Stomach smooth muscle (tissue), 2 donors: ENCODE measurements at regions not wholly inside any gene's neighbourhood (a gene's known extent, or its start where the extent isn't known, plus 50 kb on each side); places are given as distances from the start of the nearest gene placed in this dataset.

Experiments used
- H3K27ac ChIP-seq: one replicate; pipeline ENCODE4 v1.7.0; 2013; ENCODE audit warnings: mild to moderate bottlenecking, low read length, inconsistent platforms
- H3K27me3 ChIP-seq, 2 donors: one replicate each; pipeline ENCODE4 v1.7.0; 2013; ENCODE audit warnings: low read length in 2 of 2; ENCODE audit not compliant: insufficient read depth in 2 of 2, control insufficient read depth in 1 of 2
- H3K36me3 ChIP-seq, 2 donors: one replicate each; pipeline ENCODE4 v1.7.0; 2013; ENCODE audit warnings: low read length in 2 of 2; ENCODE audit not compliant: control insufficient read depth in 2 of 2, insufficient read depth in 2 of 2
- H3K4me1 ChIP-seq: one replicate; pipeline ENCODE4 v1.7.0; 2013; ENCODE audit warnings: low read length; ENCODE audit not compliant: control insufficient read depth, insufficient read depth
- H3K4me3 ChIP-seq, 2 donors: one replicate each; pipeline ENCODE4 v1.7.0; 2013; ENCODE audit warnings: low read length in 2 of 2
- H3K9ac ChIP-seq, 2 donors: one replicate each; pipeline ENCODE4 v1.7.0; 2013; ENCODE audit warnings: low read length in 2 of 2, mild to moderate bottlenecking in 1 of 2
- H3K9me3 ChIP-seq, 2 donors: one replicate each; pipeline ENCODE4 v1.7.0; 2013; ENCODE audit warnings: low read length in 2 of 2; ENCODE audit not compliant: control insufficient read depth in 2 of 2
- donor health status: healthy.
- donor health status: Pancreatic carcinoma.

DNA sequence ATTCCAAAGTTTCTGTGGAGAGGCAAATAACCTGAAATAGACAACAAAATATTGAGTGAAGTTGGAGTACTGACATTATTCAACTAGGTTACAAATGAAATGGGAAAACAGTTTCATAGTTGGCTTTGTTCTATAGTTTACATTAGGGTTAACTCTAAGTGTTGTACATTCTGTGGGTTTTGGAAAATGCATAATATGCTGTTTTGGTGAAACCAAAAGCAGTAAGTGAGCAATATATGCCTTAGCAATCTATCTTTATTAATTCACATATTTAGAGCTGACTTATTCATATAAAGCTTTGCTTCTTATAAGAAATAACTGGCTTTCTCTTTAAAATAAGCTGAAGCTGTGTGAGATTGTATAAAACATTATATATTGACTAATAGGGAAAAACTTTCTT is 157.5 kb upstream of the AHI1 start:
- Histone ChIP-seq H3K9me3 (no peaks in the 10 kb centered on the region), H3K36me3 (no peaks in the 10 kb centered on the region), H3K9ac (no peak overlapping the region), H3K4me3 (no peak overlapping the region), H3K4me1 (no peaks in the 10 kb centered on the region), H3K27me3 (no peaks in the 10 kb centered on the region), H3K27ac (no peak overlapping the region)

DNA sequence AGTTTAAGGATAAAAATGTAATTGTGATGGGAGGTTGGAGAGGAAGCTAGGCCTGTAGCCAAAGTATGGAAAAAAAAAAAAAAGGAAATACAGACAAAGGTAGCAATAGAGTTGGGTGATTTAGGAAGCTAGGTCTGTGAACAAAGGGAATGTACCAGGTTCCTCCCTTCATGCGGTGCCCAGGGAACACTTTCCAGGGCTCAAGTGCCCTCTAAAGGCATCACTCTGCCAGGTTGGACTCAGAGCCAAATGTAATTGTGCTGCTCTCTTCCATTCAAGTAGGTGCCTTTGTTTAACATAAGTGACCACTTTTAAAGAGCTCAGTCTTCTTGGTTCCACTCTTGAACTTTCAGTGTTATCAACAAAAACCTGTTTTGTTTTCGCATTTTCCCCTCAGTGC is 159.7 kb upstream of the AHI1 start:
- no peaks in the 10 kb centered on the region for H3K4me1 ChIP-seq
- no peak overlapping the region for H3K9ac ChIP-seq
- no peaks in the 10 kb centered on the region for H3K36me3 ChIP-seq
- H3K9me3 ChIP-seq: no peaks in the 10 kb centered on the region
- H3K4me3 ChIP-seq: no peak overlapping the region
- H3K27ac ChIP-seq: no peak overlapping the region
- H3K27me3 ChIP-seq: no peaks in the 10 kb centered on the region

DNA sequence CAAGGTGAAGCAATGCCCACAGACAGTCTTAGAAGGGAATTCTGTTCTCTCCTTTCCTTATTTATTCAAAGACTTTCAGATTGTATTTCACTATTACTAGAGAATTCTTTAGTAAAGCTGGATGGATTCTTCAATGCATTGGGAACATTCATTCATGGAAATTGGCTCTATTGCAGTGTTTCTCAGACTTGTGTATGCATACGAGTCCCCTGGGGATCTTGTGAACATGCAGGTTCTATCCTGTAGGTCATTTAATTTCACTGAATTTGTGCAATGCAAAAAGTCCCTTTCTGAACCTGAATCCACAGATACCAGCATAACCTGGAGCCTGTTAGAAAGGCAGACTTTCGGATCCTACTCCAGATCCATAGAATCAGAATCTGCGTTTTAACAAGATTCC is 160.9 kb upstream of the AHI1 start:
- Histone ChIP-seq H3K27me3 (no peaks in the 10 kb centered on the region), H3K27ac (no peak overlapping the region), H3K4me3 (no peak overlapping the region), H3K4me1 (no peaks in the 10 kb centered on the region), H3K9me3 (no peaks in the 10 kb centered on the region), H3K36me3 (no peaks in the 10 kb centered on the region), H3K9ac (no peak overlapping the region)

DNA sequence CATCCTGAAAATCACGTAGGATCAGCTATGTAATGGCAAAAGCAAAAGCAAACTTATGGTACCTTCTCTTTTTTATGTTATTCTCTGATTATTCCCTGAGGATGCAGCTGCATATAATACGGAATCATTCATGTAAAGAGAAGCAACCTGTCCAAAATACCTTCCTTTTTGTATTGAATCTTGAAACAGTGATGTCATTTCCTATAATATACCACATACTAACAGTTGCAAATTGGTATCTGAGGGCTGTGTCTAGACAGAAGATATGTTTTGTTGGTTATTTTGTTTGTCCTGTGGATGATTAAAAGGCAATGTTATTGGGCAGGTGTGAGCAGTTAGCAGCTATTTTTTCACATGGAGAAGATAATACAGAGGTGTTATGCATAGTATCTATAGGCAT is 161.4 kb upstream of the AHI1 start:
- Histone ChIP-seq H3K27ac (no peak overlapping the region), H3K36me3 (no peaks in the 10 kb centered on the region), H3K4me1 (no peaks in the 10 kb centered on the region), H3K27me3 (no peaks in the 10 kb centered on the region), H3K9me3 (no peaks in the 10 kb centered on the region), H3K4me3 (no peak overlapping the region), H3K9ac (no peak overlapping the region)

DNA sequence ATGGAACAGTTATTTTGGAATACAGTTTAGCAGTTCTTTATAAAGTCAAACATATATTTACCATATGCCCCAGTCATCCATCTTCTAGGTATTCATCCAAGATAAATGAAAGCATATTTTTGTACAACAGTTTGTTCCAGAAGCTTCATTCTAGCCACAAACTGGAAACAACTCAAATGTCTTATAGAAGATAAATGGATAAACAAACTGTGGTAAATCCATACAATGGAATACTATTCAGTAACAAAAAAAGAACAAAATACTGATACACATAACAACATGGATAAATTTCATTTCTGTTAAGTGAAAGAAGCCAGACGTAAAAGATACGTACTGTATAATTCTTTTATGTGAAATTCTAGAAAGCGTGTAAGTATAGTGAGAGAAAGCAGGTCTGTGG is 167.0 kb upstream of the AHI1 start:
- Histone ChIP-seq H3K9me3 (peaks cover 0 to 4% of the 10 kb centered on the region in 2 donors), H3K4me1 (peaks cover 3% of the 10 kb centered on the region), H3K36me3 (no peaks in the 10 kb centered on the region), H3K4me3 (no peak overlapping the region), H3K9ac (no peak overlapping the region), H3K27me3 (no peaks in the 10 kb centered on the region), H3K27ac (no peak overlapping the region)

DNA sequence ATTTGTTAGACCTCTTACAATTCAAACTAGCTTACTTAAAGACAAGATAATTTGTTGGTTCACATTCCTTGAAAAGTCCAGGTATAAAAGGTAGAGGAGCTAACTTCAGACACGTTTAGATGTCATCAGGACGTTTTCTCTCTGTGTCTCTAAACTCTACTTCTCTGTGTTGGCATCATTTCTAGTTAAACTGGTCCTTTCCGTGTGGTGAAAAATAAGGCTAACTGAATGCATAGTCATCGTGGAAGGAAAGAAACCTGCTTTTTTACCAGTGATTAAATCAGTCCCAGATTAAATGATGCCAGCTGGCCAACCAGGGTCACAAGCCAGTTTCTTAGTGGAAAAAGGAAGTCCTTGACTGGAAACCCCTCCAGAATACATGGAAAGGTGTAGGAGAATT is 168.4 kb upstream of the AHI1 start:
- Histone ChIP-seq H3K4me3 (no peak overlapping the region), H3K27me3 (no peaks in the 10 kb centered on the region), H3K9me3 (peaks cover 0 to 4% of the 10 kb centered on the region in 2 donors), H3K9ac (no peak overlapping the region), H3K27ac (no peak overlapping the region), H3K36me3 (no peaks in the 10 kb centered on the region), H3K4me1 (peaks cover 3% of the 10 kb centered on the region)

DNA sequence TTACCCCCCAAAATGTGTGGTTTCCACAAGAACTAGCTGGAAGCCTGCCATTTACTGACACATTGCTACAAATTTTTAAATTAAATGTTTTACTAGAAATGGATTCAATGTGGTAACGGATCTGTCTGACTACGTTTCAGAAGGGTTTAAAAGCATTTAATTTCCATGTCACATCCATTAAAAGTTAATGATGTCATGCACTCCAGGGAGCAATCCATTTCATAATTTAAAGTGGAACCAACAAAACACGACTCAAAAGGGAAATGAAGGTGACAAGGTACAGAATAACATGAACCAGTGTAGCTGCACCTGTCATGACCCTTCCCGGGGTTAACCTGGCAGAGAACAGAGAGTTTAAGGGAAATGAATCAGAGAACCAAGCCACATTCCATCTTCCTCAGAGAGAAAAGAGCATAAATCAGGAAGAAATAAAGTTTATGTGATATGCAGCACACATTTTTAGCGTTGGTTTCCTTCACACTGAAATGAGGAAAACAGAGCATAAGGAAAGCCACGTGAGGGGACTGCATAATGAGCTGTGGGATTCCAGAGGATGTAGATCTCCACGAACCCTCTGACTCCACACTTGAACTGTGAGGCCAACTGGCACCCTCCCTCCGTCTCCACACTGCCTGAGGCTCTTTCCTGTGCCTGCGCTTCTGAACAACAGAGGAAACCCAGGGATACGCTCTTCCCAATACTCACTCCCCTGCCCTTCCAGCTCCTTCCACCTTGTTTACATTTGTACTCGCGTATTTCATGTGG is 170.3 kb upstream of the AHI1 start:
- Histone ChIP-seq H3K9me3 (peaks cover 0 to 12% of the 10 kb centered on the region in 2 donors), H3K36me3 (no peaks in the 10 kb centered on the region), H3K27ac (no peak overlapping the region), H3K9ac (peak overlapping the region; percentile 13 to 48), H3K27me3 (no peaks in the 10 kb centered on the region), H3K4me3 (peak overlapping the region; percentile 35 to 66), H3K4me1 (peaks cover 3% of the 10 kb centered on the region)

DNA sequence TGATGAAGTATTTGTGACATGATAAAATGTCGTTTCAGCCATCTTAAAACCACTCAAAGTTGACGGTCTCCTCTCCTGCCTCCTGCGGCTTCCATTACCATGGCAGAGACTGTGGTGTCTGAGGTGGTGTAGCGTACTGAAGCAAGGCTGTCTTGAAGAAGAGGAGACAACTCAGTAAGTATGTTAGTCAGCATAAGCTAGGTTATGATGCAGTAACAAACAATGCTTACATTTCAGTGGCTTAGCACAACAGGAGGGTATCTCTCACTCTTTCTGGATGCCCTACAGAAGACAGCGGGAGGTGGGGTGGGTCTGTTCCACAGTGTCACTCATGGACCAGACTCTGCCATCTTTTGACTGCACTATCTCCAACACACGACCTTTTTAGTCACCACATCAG is 174.7 kb upstream of the AHI1 start:
- H3K9ac ChIP-seq: no peak overlapping the region
- peaks cover 3% of the 10 kb centered on the region for H3K4me1 ChIP-seq
- no peak overlapping the region for H3K4me3 ChIP-seq
- H3K27me3 ChIP-seq: no peaks in the 10 kb centered on the region
- H3K36me3 ChIP-seq: no peaks in the 10 kb centered on the region
- no peak overlapping the region for H3K27ac ChIP-seq
- H3K9me3 ChIP-seq: peaks cover 0 to 8% of the 10 kb centered on the region in 2 donors

DNA sequence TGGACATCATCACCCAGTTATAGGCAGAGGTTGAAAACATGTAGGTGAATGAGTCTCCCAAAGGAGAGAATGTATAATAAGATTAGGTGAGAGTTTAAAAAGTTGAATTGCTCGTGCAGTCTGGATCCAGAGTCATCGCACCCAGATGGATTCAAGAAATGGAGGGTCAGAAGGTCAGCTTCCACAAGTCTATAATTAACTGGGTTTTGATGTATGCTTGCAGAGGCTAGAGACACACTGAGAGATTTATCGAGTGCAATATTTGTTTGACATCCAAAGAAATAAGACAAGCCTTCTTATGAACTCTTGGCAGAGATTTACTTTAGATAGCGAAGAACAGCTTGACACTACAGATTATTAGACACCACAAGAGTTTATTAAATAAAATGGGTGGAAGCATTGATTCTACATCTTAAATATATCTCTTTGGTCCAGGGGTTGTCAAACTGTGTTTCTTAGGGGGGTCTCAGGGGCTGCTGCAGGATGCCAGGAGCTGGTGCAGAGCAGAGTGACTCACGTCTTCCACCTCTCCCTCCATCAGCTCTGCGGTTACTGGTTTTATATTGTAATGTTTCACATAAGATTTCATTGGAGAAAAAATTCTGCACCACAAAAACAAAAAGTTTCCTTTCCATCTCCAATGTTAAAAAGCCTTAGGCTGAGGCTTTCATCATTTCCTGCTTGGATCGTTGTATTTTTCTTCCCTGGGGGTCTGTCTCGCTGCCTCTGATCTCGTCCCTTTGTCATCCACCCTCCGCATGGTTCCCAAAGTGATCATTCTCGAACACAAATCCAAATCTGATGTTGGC is 176.2 kb upstream of the AHI1 start:
- H3K36me3 ChIP-seq: no peaks in the 10 kb centered on the region
- peaks cover 0 to 8% of the 10 kb centered on the region in 2 donors for H3K9me3 ChIP-seq
- no peak overlapping the region for H3K9ac ChIP-seq
- H3K4me3 ChIP-seq: no peak overlapping the region
- H3K27me3 ChIP-seq: no peaks in the 10 kb centered on the region
- no peak overlapping the region for H3K27ac ChIP-seq
- H3K4me1 ChIP-seq: no peaks in the 10 kb centered on the region

DNA sequence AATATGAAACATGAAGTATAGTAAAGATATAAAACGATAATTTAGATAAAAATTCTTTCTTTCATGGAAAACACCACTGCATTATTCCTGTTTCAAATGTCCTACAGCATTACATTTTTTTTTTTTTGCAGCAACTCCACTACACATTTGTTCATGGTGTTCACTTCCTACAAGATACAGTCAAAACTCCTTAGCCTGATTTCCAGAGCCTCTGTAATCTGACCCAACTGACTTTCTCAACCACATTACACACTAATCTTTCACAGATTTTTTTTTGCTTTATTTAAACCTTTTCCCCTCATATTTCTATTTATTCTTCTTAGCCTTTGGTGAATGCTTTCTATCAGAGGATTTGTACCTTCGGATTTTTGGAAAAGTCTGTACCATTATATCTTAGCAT is 176.5 kb upstream of the PDE7B start:
- no peaks in the 10 kb centered on the region for H3K4me1 ChIP-seq
- peaks cover 0 to 8% of the 10 kb centered on the region in 2 donors for H3K9me3 ChIP-seq
- no peak overlapping the region for H3K4me3 ChIP-seq
- no peak overlapping the region for H3K27ac ChIP-seq
- no peaks in the 10 kb centered on the region for H3K27me3 ChIP-seq
- H3K36me3 ChIP-seq: no peaks in the 10 kb centered on the region
- no peak overlapping the region for H3K9ac ChIP-seq

DNA sequence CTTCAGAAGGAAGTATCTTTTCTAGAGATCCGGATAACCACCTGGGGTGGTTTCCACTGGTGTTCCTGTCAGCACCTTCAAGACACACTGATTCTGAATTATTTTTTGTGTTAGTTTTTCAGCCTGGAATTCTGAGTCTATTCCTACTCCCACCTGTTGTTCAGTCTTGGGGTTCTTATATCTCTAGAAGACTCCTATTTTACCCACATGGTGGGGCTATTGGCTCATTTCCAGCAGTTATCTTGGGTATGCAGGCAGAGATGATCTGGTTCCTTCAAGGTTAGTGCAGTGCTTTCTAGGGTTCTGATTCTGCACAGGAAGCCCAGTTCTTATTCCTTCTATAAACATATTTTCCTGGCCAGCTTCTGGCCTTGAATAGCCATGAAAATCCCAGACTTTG is 175.6 kb upstream of the PDE7B start:
- Histone ChIP-seq H3K9me3 (peaks cover 0 to 8% of the 10 kb centered on the region in 2 donors), H3K4me1 (no peaks in the 10 kb centered on the region), H3K9ac (no peak overlapping the region), H3K4me3 (no peak overlapping the region), H3K27me3 (no peaks in the 10 kb centered on the region), H3K27ac (no peak overlapping the region), H3K36me3 (no peaks in the 10 kb centered on the region)
